Thoracic aorta (tissue), 2 donors: ENCODE measurements at regions not wholly inside any gene's neighbourhood (a gene's known extent, or its start where the extent isn't known, plus 50 kb on each side); places are given as distances from the start of the nearest gene placed in this dataset.

Experiments used
- ATAC-seq: fragments of 150-250 bp; one replicate; pipeline ENCODE4 v1.8.0; 2017; ENCODE audit warnings: low read depth; ENCODE audit not compliant: insufficient number of reproducible peaks, low FRiP score
- DNase-seq: peaks from one replicate; pipeline ENCODE4 v3.0.0-alpha.2; 2020; ENCODE audit warnings: low spot score
- H3K27ac ChIP-seq, 2 donors: fragments of 200-600 bp; sonication (generic); 1 replicate in 1 of 2; 2 replicates in 1 of 2; pipeline ENCODE4 v1.5.1; 2016; ENCODE audit warnings: mild to moderate bottlenecking in 2 of 2, moderate library complexity in 2 of 2
- H3K27me3 ChIP-seq: fragments of 200-600 bp; sonication (generic); replicated peaks from 2 replicates; pipeline ENCODE4 v1.6.0; 2016; ENCODE audit warnings: mild to moderate bottlenecking; ENCODE audit not compliant: insufficient read depth
- H3K36me3 ChIP-seq: fragments of 200-600 bp; sonication (generic); one replicate; pipeline ENCODE4 v1.5.1; 2016
- H3K4me1 ChIP-seq, 2 donors: fragments of 200-600 bp; sonication (generic); 1 replicate in 1 of 2; 2 replicates in 1 of 2; pipeline versions ENCODE4 v1.5.1 to v1.6.0; 2016; ENCODE audit warnings: low read depth in 2 of 2, mild to moderate bottlenecking in 1 of 2; ENCODE audit not compliant: control insufficient read depth in 1 of 2
- H3K4me3 ChIP-seq: fragments of 200-600 bp; sonication (generic); 2 replicates; pipeline ENCODE4 v1.5.1; 2016; ENCODE audit warnings: mild to moderate bottlenecking
- H3K9me3 ChIP-seq: fragments of 200-600 bp; sonication (generic); 2 replicates; pipeline ENCODE4 v1.5.1; 2016
- TF ChIP-seq, protein P1 (sequence below): fragments of 200-600 bp; sonication (generic); IDR thresholded peaks from one replicate; pipeline ENCODE4 v1.5.1; 2019; ENCODE audit warnings: antibody characterized with exemption

DNA sequence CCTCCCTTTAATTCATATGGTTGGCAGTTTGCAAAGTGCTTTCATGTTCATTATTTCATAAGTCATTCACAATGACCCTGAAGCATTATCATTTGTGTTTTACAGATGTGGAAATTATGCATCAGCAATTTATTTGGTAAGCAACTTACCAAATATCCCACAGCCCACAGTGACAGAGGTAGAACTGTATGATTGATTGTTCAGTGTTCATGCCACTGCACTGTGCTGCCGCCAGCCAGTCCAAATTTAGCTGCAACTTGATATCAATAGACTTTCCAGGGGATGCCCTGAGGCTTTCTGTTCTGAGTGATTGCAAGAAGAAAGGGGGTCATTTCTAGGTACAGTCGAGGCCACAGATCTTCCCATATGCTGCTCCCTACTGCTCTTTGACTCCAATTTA lies 380.3 kb downstream of the PLPP3 start:
- Histone ChIP-seq H3K9me3 (no peaks in the 10 kb centered on the region), H3K4me3 (no peak overlapping the region), H3K27ac (no peak overlapping the region), H3K4me1 (peaks cover 0 to 12% of the 10 kb centered on the region in 2 donors), H3K36me3 (no peaks in the 10 kb centered on the region), H3K27me3 (no peaks in the 10 kb centered on the region)
- DNase-seq (no peak), ATAC-seq (no peak)
- TF ChIP-seq, protein P1, sequence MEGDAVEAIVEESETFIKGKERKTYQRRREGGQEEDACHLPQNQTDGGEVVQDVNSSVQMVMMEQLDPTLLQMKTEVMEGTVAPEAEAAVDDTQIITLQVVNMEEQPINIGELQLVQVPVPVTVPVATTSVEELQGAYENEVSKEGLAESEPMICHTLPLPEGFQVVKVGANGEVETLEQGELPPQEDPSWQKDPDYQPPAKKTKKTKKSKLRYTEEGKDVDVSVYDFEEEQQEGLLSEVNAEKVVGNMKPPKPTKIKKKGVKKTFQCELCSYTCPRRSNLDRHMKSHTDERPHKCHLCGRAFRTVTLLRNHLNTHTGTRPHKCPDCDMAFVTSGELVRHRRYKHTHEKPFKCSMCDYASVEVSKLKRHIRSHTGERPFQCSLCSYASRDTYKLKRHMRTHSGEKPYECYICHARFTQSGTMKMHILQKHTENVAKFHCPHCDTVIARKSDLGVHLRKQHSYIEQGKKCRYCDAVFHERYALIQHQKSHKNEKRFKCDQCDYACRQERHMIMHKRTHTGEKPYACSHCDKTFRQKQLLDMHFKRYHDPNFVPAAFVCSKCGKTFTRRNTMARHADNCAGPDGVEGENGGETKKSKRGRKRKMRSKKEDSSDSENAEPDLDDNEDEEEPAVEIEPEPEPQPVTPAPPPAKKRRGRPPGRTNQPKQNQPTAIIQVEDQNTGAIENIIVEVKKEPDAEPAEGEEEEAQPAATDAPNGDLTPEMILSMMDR = no peak

DNA sequence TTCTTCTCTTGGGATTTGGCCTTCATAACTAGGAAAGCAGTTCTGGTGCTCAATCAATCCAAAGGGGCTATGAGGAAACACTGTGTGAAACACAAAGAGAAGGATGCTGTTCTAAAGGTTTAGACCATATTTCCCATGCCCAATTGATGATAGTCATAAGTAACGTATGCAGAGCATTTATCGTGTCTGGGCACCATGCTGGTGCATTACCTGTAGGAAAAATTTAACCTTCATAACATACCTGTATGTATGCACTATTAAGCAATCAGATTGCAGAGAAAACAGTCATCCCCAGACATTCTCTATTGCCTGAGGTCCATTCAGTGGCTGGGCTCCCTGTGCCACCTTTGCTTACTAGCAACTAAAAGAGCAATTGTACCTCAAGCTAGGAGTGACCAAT lies 381.4 kb downstream of the PLPP3 start:
- H3K9me3 ChIP-seq = no peaks in the 10 kb centered on the region
- no peaks in the 10 kb centered on the region for H3K36me3 ChIP-seq
- peaks cover 0 to 12% of the 10 kb centered on the region in 2 donors for H3K4me1 ChIP-seq
- no peak overlapping the region for H3K4me3 ChIP-seq
- H3K27me3 ChIP-seq = no peaks in the 10 kb centered on the region
- ATAC-seq (no peak), DNase-seq (no peak)
- TF ChIP-seq, protein P1 = no peak
- H3K27ac ChIP-seq = no peak overlapping the region

DNA sequence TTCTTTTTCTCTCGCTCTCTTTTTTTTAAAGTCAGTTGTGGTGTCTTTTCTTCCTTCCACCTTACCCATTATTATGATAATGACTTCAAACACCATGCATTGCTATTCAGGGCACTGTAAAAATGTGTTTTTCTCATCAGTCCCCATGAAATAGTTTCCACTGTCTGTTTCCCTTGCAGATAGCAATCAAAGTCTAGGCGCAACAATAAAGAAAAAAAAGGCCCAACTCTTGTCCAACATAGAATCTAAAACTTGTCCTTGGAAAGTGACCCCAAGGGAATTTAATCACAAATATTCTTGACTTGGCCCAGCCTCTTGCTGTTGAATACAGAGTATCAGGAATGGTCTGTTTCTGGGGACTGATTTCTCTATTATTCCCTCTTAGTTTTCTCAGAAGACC lies 382.5 kb downstream of the PLPP3 start:
- no peak overlapping the region for H3K4me3 ChIP-seq
- H3K36me3 ChIP-seq = no peaks in the 10 kb centered on the region
- DNase-seq (no peak), ATAC-seq (no peak)
- H3K27me3 ChIP-seq = no peaks in the 10 kb centered on the region
- H3K27ac ChIP-seq = no peak overlapping the region
- no peaks in the 10 kb centered on the region for H3K9me3 ChIP-seq
- H3K4me1 ChIP-seq = peaks cover 0 to 16% of the 10 kb centered on the region in 2 donors
- TF ChIP-seq, protein P1 = no peak

DNA sequence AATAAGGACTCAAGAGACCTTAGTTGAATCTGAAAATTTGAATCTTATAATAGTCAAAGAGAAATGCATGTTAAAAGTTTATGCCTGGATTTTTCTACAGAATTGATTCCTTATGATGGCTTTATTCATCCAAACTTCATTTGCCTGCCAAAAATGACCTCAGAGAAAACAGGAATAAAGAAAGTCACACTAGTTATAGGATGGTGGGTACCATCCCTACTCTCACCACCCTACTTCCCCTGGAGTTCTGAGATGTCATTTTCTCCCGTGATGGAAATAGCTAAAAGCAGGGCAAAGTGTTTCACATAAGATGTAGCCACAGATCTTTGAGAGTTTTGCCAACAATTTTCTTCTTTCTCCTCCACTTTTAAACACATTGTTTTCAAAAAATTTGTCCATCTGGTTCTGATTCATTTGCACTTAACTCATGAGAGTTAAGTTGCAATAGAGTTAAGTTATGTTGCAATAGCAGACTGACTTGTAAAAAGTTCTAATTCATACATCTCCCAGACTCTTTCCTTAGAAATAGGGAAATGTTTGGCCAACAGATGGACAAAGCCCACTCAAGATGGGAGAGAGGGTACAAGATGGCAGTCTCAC lies 384.6 kb downstream of the PLPP3 start:
- ATAC-seq = no peak
- H3K4me1 ChIP-seq = peaks cover 0 to 26% of the 10 kb centered on the region in 2 donors
- TF ChIP-seq, protein P1 = no peak
- no peaks in the 10 kb centered on the region for H3K9me3 ChIP-seq
- no peak overlapping the region for H3K4me3 ChIP-seq
- H3K36me3 ChIP-seq = no peaks in the 10 kb centered on the region
- no peak for DNase-seq
- H3K27ac ChIP-seq = no peak overlapping the region
- H3K27me3 ChIP-seq = no peaks in the 10 kb centered on the region

DNA sequence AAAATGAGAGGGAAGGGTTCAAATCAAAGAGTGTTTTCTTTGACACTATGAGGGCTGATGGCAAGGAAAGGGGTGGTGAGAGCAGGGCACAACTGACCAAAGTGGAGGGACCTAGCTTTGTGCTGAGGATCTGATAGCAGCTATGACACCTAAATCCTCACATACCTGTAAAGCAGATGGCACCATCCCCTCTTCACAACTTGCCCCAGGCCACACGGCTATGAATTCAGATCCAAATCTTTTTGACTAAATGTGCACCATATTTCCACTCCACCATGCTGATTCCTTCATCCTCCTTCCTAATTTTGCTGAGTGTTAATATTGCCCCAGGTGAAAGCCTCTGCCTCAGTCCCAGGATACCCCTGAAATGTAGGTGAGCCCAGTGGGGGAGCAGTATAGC lies 385.7 kb downstream of the PLPP3 start:
- Histone ChIP-seq H3K27me3 (no peaks in the 10 kb centered on the region), H3K9me3 (no peaks in the 10 kb centered on the region), H3K4me1 (peaks cover 0 to 26% of the 10 kb centered on the region in 2 donors), H3K36me3 (no peaks in the 10 kb centered on the region), H3K4me3 (no peak overlapping the region), H3K27ac (no peak overlapping the region)
- no peak for DNase-seq
- ATAC-seq = no peak
- TF ChIP-seq, protein P1 = no peak
